SU-DHL-6 (cell line): ENCODE measurements at regions not wholly inside any gene's neighbourhood (a gene's known extent, or its start where the extent isn't known, plus 50 kb on each side); places are given as distances from the start of the nearest gene placed in this dataset.
"Not testable (repeated sequence)": the region's sequence is repeated elsewhere in the genome, so short reads cannot be mapped to it uniquely, and the experiment has no call there.

Experiments used
- H2AFZ ChIP-seq: fragments of 200-600 bp; sonication (generic); 2 replicates; pipeline ENCODE4 v1.6.1; 2014; ENCODE audit warnings: low read depth, mild to moderate bottlenecking, moderate library complexity, mixed read lengths, antibody characterized with exemption, low read length; ENCODE audit not compliant: severe bottlenecking
- H3F3A ChIP-seq: fragments of 200-600 bp; shearing (Covaris generic); 2 replicates; pipeline ENCODE4 v1.6.0; 2016; ENCODE audit warnings: antibody characterized with exemption, mild to moderate bottlenecking; ENCODE audit not compliant: insufficient read depth
- H3K27ac ChIP-seq: fragments of 200-600 bp; sonication (generic); 2 replicates; pipeline ENCODE4 v1.5.1; 2016; ENCODE audit warnings: low read depth, mild to moderate bottlenecking, low read length, moderate library complexity, mixed read lengths
- H3K27me3 ChIP-seq: fragments of 200-600 bp; sonication (generic), shearing (Covaris generic); 2 replicates; pipeline ENCODE4 v1.6.0; 2014; ENCODE audit warnings: mild to moderate bottlenecking, low read length
- H3K36me3 ChIP-seq: fragments of 200-600 bp; sonication (generic); 2 replicates; pipeline ENCODE4 v1.6.1; 2014; ENCODE audit warnings: mild to moderate bottlenecking, low read length, mixed read lengths
- H3K4me2 ChIP-seq: fragments of 300-600, 200-600 bp; shearing (Covaris generic), sonication (generic); 2 replicates; pipeline ENCODE4 v1.6.0; 2014; ENCODE audit warnings: low read length, low read depth, mild to moderate bottlenecking; ENCODE audit not compliant: poor library complexity, severe bottlenecking
- H3K4me3 ChIP-seq: fragments of 200-600 bp; sonication (generic); 2 replicates; pipeline ENCODE4 v1.5.1; 2014; ENCODE audit warnings: antibody characterized with exemption, low read length, mild to moderate bottlenecking, mixed read lengths; ENCODE audit not compliant: insufficient read depth, poor library complexity, severe bottlenecking
- H3K79me2 ChIP-seq: fragments of 200-600 bp; sonication (generic); 2 replicates; pipeline ENCODE4 v1.6.1; 2014; ENCODE audit warnings: mild to moderate bottlenecking, low read length, moderate library complexity; ENCODE audit not compliant: insufficient read depth
- H3K9ac ChIP-seq: fragments of 200-600 bp; sonication (generic); 2 replicates; pipeline ENCODE4 v1.7.0; 2014; ENCODE audit warnings: mild to moderate bottlenecking, low read length
- H3K9me2 ChIP-seq: fragments of 200-600 bp; sonication (generic); replicated peaks from 2 replicates; pipeline ENCODE4 v1.6.1; 2014; ENCODE audit warnings: low read length; ENCODE audit not compliant: insufficient read depth
- H3K9me3 ChIP-seq: fragments of 200-600 bp; sonication (generic); 2 replicates; pipeline ENCODE4 v1.6.1; 2014; ENCODE audit warnings: low read length, mixed read lengths; ENCODE audit not compliant: insufficient read depth
- H4K20me1 ChIP-seq: fragments of 200-600 bp; sonication (generic); 2 replicates; pipeline ENCODE4 v1.6.1; 2014; ENCODE audit warnings: low read depth, mild to moderate bottlenecking, antibody characterized with exemption, low read length, moderate library complexity, mixed read lengths
- EZH2phosphoT487 ChIP-seq: fragments of 200-600 bp; sonication (generic), shearing (Covaris generic); conservative IDR thresholded peaks from 2 replicates; pipeline ENCODE4 v1.6.1; 2018; ENCODE audit warnings: mild to moderate bottlenecking, antibody characterized with exemption, low read length, moderate library complexity, mixed read lengths
- TF ChIP-seq, protein P1 (sequence below): fragments of 200-600 bp; sonication (generic); IDR thresholded peaks from one replicate; pipeline ENCODE4 v1.5.1; 2017; ENCODE audit warnings: antibody characterized with exemption, mild to moderate bottlenecking, low read length, moderate library complexity; ENCODE audit not compliant: insufficient read depth, poor library complexity, severe bottlenecking

- Histone ChIP-seq H4K20me1 (no peaks in the 10 kb centered on the region), H3K9me3 (peaks cover 43% of the 10 kb centered on the region; the same call in 1 of the 2 replicates), H3K36me3 (0 out of 2 replicates have a peak, but pooled peaks cover 2% of the 10 kb centered on the region), H3K9me2 (no peaks in the 10 kb centered on the region), H3K27ac (no peak overlapping the region), H3K4me3 (no peak overlapping the region), H3K9ac (no peak overlapping the region), H2AFZ (no peak overlapping the region), H3K4me2 (no peak overlapping the region), H3K27me3 (no peaks in the 10 kb centered on the region), H3K79me2 (no peaks in the 10 kb centered on the region), H3F3A (no peaks in the 10 kb centered on the region)
- TF ChIP-seq EZH2phosphoT487 = no peak
- TF ChIP-seq, protein P1, sequence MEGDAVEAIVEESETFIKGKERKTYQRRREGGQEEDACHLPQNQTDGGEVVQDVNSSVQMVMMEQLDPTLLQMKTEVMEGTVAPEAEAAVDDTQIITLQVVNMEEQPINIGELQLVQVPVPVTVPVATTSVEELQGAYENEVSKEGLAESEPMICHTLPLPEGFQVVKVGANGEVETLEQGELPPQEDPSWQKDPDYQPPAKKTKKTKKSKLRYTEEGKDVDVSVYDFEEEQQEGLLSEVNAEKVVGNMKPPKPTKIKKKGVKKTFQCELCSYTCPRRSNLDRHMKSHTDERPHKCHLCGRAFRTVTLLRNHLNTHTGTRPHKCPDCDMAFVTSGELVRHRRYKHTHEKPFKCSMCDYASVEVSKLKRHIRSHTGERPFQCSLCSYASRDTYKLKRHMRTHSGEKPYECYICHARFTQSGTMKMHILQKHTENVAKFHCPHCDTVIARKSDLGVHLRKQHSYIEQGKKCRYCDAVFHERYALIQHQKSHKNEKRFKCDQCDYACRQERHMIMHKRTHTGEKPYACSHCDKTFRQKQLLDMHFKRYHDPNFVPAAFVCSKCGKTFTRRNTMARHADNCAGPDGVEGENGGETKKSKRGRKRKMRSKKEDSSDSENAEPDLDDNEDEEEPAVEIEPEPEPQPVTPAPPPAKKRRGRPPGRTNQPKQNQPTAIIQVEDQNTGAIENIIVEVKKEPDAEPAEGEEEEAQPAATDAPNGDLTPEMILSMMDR = no peak
These were observed 415.7 kb downstream of the ZNF804A start for GRCh38 chr2:185014076-185014475.

DNA sequence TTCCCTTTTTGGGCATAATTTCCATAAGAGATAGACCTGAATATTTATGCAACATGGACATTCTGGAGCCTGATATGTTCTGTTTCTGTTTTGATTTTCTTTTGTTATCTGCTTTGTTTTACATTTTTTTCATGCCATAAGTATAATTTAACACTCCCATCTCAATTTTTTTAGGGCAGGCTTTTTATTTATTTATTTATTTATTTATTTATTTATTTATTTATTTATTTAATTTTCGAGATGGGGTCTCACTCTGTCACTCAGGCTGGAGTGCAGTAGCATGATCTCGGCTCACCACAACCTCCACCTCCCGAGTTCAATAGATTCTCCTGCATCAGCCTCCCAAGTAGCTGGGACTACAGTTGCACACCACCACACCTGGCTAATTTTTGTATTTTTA, 427.6 kb downstream of the ZNF804A start:
- H3F3A ChIP-seq, H2AFZ ChIP-seq, H3K9me2 ChIP-seq, H4K20me1 ChIP-seq, H3K9ac ChIP-seq, H3K9me3 ChIP-seq, H3K27me3 ChIP-seq, H3K27ac ChIP-seq, H3K36me3 ChIP-seq, H3K4me2 ChIP-seq, H3K4me3 ChIP-seq, H3K79me2 ChIP-seq: not testable (repeated sequence)

- no peak overlapping the region for H3K4me3 ChIP-seq
- H3K4me2 ChIP-seq = no peak overlapping the region
- 0 out of 2 replicates have a peak, but pooled peaks cover 2% of the 10 kb centered on the region for H3K36me3 ChIP-seq
- H3K9ac ChIP-seq = no peak overlapping the region
- no peaks in the 10 kb centered on the region for H4K20me1 ChIP-seq
- no peaks in the 10 kb centered on the region for H3K9me2 ChIP-seq
- H3K27ac ChIP-seq = no peak overlapping the region
- H3F3A ChIP-seq = no peaks in the 10 kb centered on the region
- no peaks in the 10 kb centered on the region for H3K27me3 ChIP-seq
- H2AFZ ChIP-seq = no peak overlapping the region
- no peaks in the 10 kb centered on the region for H3K79me2 ChIP-seq
- TF ChIP-seq EZH2phosphoT487 = no peak
- TF ChIP-seq, protein P1 = no peak
- no peaks in the 10 kb centered on the region; the same call in 1 of the 2 replicates for H3K9me3 ChIP-seq
These were observed 437.6 kb downstream of the ZNF804A start for GRCh38 chr2:185035906-185036305.

DNA sequence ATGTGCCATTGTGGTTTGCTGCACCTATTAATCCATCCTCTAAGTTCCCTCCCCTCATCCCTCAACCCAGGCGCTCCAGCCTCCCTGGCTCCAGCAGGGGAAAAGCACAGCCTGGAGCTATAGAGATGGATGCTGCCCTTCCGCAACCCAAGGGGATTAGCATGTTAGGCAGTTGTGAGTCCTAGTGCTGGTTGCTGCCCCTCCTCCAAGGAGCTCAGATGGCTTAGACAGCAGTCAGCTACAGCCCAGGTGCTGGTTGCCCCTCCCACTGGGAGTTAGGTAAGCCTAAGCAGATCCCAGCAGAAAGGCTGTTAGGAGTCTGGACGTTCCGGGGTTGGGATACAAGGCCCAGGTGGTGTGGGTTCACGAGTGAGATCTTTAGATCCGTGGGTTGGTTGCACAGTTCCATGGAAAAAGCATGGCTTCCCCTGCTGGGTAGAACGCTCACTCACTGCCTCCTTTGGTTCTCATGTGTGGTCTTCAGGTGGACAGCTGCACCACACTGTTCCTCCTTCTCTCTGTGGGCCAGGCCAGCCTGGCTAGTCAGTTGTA, 446.1 kb downstream of the ZNF804A start:
- H3K27ac ChIP-seq = no peak overlapping the region
- H3K9me2 ChIP-seq = no peaks in the 10 kb centered on the region
- H2AFZ ChIP-seq = no peak overlapping the region
- H3K4me3 ChIP-seq = no peak overlapping the region
- no peaks in the 10 kb centered on the region for H4K20me1 ChIP-seq
- H3K9me3 ChIP-seq = peaks cover 9% of the 10 kb centered on the region; the same call in 1 of the 2 replicates
- no peaks in the 10 kb centered on the region for H3K36me3 ChIP-seq
- H3K9ac ChIP-seq = no peak overlapping the region
- no peaks in the 10 kb centered on the region for H3K79me2 ChIP-seq
- no peaks in the 10 kb centered on the region for H3K27me3 ChIP-seq
- no peak for TF ChIP-seq EZH2phosphoT487
- TF ChIP-seq, protein P1 = no peak
- H3F3A ChIP-seq = no peaks in the 10 kb centered on the region
- H3K4me2 ChIP-seq = no peak overlapping the region
